Liver (tissue), 8 donors: ENCODE measurements at regions not wholly inside any gene's neighbourhood (a gene's known extent, or its start where the extent isn't known, plus 50 kb on each side); places are given as distances from the start of the nearest gene placed in this dataset.

Experiments used
- DNase-seq: peaks from one replicate; pipeline ENCODE4 v3.0.0-alpha.2; 2017; ENCODE audit warnings: low spot score
- H3K27ac ChIP-seq, 2 donors: one replicate each; pipeline ENCODE4 v1.7.0; 2013; ENCODE audit warnings: inconsistent platforms in 2 of 2, low read length in 2 of 2, control low read depth in 1 of 2, low read depth in 1 of 2, mild to moderate bottlenecking in 1 of 2
- H3K27me3 ChIP-seq, 4 donors: one replicate each; pipeline versions ENCODE4 v1.6.1 to v1.7.0; 2013; ENCODE audit warnings: low read length in 3 of 4, inconsistent platforms in 1 of 4, mild to moderate bottlenecking in 1 of 4, moderate library complexity in 1 of 4; ENCODE audit not compliant: control insufficient read depth in 4 of 4, insufficient read depth in 4 of 4
- H3K36me3 ChIP-seq, 4 donors: one replicate each; pipeline versions ENCODE4 v1.6.1 to v1.7.0; 2013; ENCODE audit warnings: low read length in 3 of 4, mild to moderate bottlenecking in 3 of 4, low read depth in 1 of 4, moderate library complexity in 1 of 4; ENCODE audit not compliant: control insufficient read depth in 4 of 4, insufficient read depth in 3 of 4
- H3K4me1 ChIP-seq, 4 donors: one replicate each; pipeline versions ENCODE4 v1.6.1 to v1.7.0; 2013; ENCODE audit warnings: low read length in 3 of 4, mild to moderate bottlenecking in 3 of 4, moderate library complexity in 1 of 4; ENCODE audit not compliant: control insufficient read depth in 4 of 4, insufficient read depth in 4 of 4
- H3K4me3 ChIP-seq, 3 donors: one replicate each; pipeline versions ENCODE4 v1.6.1 to v1.7.0; 2013; ENCODE audit warnings: low read length in 3 of 3, control low read depth in 1 of 3, low read depth in 1 of 3, mild to moderate bottlenecking in 1 of 3
- H3K9ac ChIP-seq, 2 donors: one replicate each; pipeline ENCODE4 v1.7.0; 2013; ENCODE audit warnings: low read length in 2 of 2, mild to moderate bottlenecking in 2 of 2, moderate library complexity in 2 of 2, control low read depth in 1 of 2, low read depth in 1 of 2
- H3K9me3 ChIP-seq, 4 donors: one replicate each; pipeline versions ENCODE4 v1.6.1 to v1.7.0; 2013; ENCODE audit warnings: low read length in 3 of 4; ENCODE audit not compliant: control insufficient read depth in 4 of 4
- EGR1 ChIP-seq, 2 donors: IDR thresholded peaks; 2 replicates each; pipeline ENCODE4 v1.6.1; 2016 to 2018; ENCODE audit warnings: antibody characterized with exemption in 2 of 2, low read depth in 2 of 2
- GABPA ChIP-seq, 2 donors: IDR thresholded peaks in 1 of 2; conservative IDR thresholded peaks in 1 of 2; 2 replicates each; pipeline ENCODE4 v1.6.1; 2016; ENCODE audit warnings: antibody characterized with exemption in 2 of 2, mild to moderate bottlenecking in 1 of 2, moderate library complexity in 1 of 2
- HNF4A ChIP-seq, 2 donors: conservative IDR thresholded peaks; 2 replicates each; pipeline ENCODE4 v1.6.1; 2016; ENCODE audit warnings: antibody characterized with exemption in 2 of 2, mild to moderate bottlenecking in 2 of 2
- JUND ChIP-seq, 2 donors: IDR thresholded peaks; 2 replicates each; pipeline ENCODE4 v1.6.1; 2016; ENCODE audit warnings: antibody characterized with exemption in 2 of 2
- NR2F2 ChIP-seq: IDR thresholded peaks from 2 replicates; pipeline ENCODE4 v1.6.1; 2016; ENCODE audit warnings: antibody characterized with exemption
- RAD21 ChIP-seq, 2 donors: IDR thresholded peaks; 2 replicates each; pipeline ENCODE4 v1.6.1; 2016; ENCODE audit warnings: antibody characterized with exemption in 2 of 2, mild to moderate bottlenecking in 2 of 2
- RXRA ChIP-seq, 2 donors: IDR thresholded peaks; 2 replicates each; pipeline ENCODE4 v1.6.1; 2017 to 2018; ENCODE audit warnings: antibody characterized with exemption in 2 of 2, mild to moderate bottlenecking in 1 of 2
- TAF1 ChIP-seq: conservative IDR thresholded peaks from 2 replicates; pipeline ENCODE4 v1.6.1; 2016; ENCODE audit warnings: antibody characterized with exemption, mild to moderate bottlenecking
- YY1 ChIP-seq: IDR thresholded peaks from 2 replicates; pipeline ENCODE4 v1.6.1; 2016; ENCODE audit warnings: antibody characterized with exemption, mild to moderate bottlenecking
- WGBS: extraction: QIAGEN DNeasy Blood & Tissue Kit; methylation state at CpG from one replicate; pipeline ENCODE4 v1.1.7; 2013; 5-methylcytosine and 5-hydroxymethylcytosine counted together
- TF ChIP-seq, protein P1 (sequence below): IDR thresholded peaks from 2 replicates; pipeline ENCODE4 v1.6.1; 2016; ENCODE audit warnings: antibody characterized with exemption
- TF ChIP-seq, protein P2 (sequence below): IDR thresholded peaks from 2 replicates; pipeline ENCODE4 v1.6.1; 2016; ENCODE audit warnings: antibody characterized with exemption
- TF ChIP-seq, protein P3 (sequence below): IDR thresholded peaks from 2 replicates; pipeline ENCODE4 v1.6.1; 2016; ENCODE audit warnings: antibody characterized with exemption
- TF ChIP-seq, protein P4 (sequence below): IDR thresholded peaks from 2 replicates; pipeline ENCODE4 v1.6.1; 2016; ENCODE audit warnings: antibody characterized with exemption, mild to moderate bottlenecking
- TF ChIP-seq, protein P5 (sequence below): fragments of 150-350 bp; IDR thresholded peaks from 2 replicates; pipeline ENCODE4 v1.5.1; 2017; ENCODE audit warnings: improper control_type of control experiment, low read depth, low read length; ENCODE audit not compliant: missing input control
- donor health status: healthy.
- donor health status: healthy.
- donor health status: healthy.
- donor health status: healthy.
- donor health status: healthy.

DNA sequence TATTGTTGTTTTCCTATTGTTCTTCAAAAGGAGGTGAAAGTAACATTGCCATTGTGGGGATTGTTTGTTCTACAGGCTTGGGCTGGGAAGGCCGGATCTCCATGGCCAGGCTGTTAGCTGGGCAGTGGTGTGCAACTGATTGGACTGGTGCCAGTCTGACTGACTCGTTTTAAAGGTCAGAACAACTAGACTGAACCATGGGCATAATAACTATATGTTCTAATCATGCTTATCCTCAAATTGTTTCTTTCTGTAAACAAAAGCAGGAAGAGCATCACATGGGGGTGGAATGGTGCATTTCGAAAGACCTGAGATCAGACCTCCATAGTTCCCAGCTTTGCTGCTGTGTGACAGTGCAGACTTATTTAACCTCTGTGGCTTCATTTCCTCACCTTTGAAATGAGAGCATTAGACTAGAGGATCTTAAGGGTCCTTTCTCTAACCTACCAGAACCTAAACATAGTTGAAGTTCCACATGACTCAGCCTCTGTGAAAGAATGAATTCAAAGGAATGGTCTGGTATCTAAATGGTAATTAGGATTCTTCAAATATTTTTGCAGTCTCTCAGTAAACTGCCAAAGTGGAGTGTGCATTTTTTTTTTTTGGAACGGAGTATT, 66.7 kb upstream of the PGRMC2 start:
- Histone ChIP-seq H3K9ac (no peak overlapping the region), H3K9me3 (no peaks in the 10 kb centered on the region), H3K4me3 (no peak overlapping the region), H3K27me3 (no peaks in the 10 kb centered on the region), H3K36me3 (no peaks in the 10 kb centered on the region), H3K27ac (no peak overlapping the region), H3K4me1 (peaks cover 0 to 23% (median 13%) of the 10 kb centered on the region in 4 donors)
- 48% methylated on average over 4 of the region's 4 CpGs for WGBS
- peak; percentile 38 for DNase-seq
- TF ChIP-seq RXRA (IDR thresholded peaks at IDR 0.05), result peak; percentile 31 to 54
- TF ChIP-seq, protein P1, sequence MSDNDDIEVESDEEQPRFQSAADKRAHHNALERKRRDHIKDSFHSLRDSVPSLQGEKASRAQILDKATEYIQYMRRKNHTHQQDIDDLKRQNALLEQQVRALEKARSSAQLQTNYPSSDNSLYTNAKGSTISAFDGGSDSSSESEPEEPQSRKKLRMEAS, result no peak
- TF ChIP-seq HNF4A (conservative IDR thresholded peaks at IDR 0.05), result peak; percentile 36 to 42
- peak; percentile 51 for TF ChIP-seq YY1
- TF ChIP-seq RAD21 (IDR thresholded peaks at IDR 0.05), result peak in 1 of 2 donors; percentile 44
- peak; percentile 14 for TF ChIP-seq NR2F2

DNA sequence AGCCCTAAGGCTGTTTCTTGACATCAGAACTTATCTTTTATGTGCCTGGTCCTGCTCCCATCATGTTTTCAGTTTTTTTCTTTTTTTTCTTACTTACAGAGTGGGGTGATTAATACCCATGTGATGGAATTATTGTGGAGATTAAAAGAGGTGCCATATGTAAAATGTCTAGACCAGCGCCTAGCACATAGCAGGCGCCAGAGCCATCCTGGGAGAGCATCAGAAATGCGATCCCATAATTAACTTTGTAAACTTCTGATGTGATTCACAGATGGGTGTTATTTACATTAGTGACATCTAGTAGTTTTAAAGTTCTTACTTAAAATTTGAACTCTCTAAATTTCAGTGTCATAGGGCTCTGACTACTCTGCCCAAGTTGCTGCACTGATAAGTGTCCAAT, 66.2 kb upstream of the PGRMC2 start:
- TF ChIP-seq GABPA (IDR thresholded peaks at IDR 0.05 in 1 of 2, conservative IDR thresholded peaks at IDR 0.05 in 1 of 2) (no peak), RXRA (IDR thresholded peaks at IDR 0.05) (no peak)
- TF ChIP-seq, protein P2, sequence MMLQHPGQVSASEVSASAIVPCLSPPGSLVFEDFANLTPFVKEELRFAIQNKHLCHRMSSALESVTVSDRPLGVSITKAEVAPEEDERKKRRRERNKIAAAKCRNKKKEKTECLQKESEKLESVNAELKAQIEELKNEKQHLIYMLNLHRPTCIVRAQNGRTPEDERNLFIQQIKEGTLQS, result no peak
- TF ChIP-seq, protein P3, sequence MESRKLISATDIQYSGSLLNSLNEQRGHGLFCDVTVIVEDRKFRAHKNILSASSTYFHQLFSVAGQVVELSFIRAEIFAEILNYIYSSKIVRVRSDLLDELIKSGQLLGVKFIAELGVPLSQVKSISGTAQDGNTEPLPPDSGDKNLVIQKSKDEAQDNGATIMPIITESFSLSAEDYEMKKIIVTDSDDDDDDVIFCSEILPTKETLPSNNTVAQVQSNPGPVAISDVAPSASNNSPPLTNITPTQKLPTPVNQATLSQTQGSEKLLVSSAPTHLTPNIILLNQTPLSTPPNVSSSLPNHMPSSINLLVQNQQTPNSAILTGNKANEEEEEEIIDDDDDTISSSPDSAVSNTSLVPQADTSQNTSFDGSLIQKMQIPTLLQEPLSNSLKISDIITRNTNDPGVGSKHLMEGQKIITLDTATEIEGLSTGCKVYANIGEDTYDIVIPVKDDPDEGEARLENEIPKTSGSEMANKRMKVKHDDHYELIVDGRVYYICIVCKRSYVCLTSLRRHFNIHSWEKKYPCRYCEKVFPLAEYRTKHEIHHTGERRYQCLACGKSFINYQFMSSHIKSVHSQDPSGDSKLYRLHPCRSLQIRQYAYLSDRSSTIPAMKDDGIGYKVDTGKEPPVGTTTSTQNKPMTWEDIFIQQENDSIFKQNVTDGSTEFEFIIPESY, result no peak
- Histone ChIP-seq H3K27ac (no peak overlapping the region), H3K4me1 (peaks cover 0 to 23% (median 14%) of the 10 kb centered on the region in 4 donors), H3K9me3 (no peaks in the 10 kb centered on the region), H3K4me3 (no peak overlapping the region), H3K36me3 (no peaks in the 10 kb centered on the region), H3K27me3 (no peaks in the 10 kb centered on the region), H3K9ac (no peak overlapping the region)
- WGBS, result 97% methylated on average over 3 of the region's 3 CpGs
- DNase-seq, result no peak

DNA sequence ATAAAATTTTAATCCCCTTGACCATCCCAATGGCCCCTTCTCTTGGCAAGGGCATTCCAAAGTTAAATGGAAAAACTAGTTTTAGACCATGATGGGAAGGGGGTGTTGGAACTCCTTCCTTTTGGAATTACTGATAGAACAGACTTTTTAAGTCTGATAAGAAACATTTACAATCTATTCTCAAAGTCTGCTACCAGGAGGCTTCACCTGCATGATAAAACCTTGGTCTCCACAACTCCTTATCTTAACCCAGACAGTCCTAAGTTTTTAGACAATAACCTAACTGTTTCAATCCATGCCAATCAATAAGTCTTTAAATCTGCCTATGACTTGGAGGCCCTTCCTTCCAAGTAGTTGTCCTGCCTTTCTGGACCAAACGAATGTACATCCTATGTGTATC, 63.9 kb upstream of the PGRMC2 start:
- H3K9ac ChIP-seq, result no peak overlapping the region
- no peaks in the 10 kb centered on the region for H3K9me3 ChIP-seq
- H3K4me1 ChIP-seq, result peaks cover 2 to 28% (median 14%) of the 10 kb centered on the region in 4 donors
- no peak overlapping the region for H3K27ac ChIP-seq
- TF ChIP-seq, protein P4, sequence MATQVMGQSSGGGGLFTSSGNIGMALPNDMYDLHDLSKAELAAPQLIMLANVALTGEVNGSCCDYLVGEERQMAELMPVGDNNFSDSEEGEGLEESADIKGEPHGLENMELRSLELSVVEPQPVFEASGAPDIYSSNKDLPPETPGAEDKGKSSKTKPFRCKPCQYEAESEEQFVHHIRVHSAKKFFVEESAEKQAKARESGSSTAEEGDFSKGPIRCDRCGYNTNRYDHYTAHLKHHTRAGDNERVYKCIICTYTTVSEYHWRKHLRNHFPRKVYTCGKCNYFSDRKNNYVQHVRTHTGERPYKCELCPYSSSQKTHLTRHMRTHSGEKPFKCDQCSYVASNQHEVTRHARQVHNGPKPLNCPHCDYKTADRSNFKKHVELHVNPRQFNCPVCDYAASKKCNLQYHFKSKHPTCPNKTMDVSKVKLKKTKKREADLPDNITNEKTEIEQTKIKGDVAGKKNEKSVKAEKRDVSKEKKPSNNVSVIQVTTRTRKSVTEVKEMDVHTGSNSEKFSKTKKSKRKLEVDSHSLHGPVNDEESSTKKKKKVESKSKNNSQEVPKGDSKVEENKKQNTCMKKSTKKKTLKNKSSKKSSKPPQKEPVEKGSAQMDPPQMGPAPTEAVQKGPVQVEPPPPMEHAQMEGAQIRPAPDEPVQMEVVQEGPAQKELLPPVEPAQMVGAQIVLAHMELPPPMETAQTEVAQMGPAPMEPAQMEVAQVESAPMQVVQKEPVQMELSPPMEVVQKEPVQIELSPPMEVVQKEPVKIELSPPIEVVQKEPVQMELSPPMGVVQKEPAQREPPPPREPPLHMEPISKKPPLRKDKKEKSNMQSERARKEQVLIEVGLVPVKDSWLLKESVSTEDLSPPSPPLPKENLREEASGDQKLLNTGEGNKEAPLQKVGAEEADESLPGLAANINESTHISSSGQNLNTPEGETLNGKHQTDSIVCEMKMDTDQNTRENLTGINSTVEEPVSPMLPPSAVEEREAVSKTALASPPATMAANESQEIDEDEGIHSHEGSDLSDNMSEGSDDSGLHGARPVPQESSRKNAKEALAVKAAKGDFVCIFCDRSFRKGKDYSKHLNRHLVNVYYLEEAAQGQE, result no peak
- TF ChIP-seq, protein P3, result no peak
- TF ChIP-seq EGR1 (IDR thresholded peaks at IDR 0.05; ENCODE audit: low read depth in 2 of 2) (no peak), TAF1 (no peak), JUND (IDR thresholded peaks at IDR 0.05) (no peak), YY1 (no peak), HNF4A (conservative IDR thresholded peaks at IDR 0.05) (no peak), NR2F2 (no peak), RAD21 (IDR thresholded peaks at IDR 0.05) (no peak)
- TF ChIP-seq, protein P5, sequence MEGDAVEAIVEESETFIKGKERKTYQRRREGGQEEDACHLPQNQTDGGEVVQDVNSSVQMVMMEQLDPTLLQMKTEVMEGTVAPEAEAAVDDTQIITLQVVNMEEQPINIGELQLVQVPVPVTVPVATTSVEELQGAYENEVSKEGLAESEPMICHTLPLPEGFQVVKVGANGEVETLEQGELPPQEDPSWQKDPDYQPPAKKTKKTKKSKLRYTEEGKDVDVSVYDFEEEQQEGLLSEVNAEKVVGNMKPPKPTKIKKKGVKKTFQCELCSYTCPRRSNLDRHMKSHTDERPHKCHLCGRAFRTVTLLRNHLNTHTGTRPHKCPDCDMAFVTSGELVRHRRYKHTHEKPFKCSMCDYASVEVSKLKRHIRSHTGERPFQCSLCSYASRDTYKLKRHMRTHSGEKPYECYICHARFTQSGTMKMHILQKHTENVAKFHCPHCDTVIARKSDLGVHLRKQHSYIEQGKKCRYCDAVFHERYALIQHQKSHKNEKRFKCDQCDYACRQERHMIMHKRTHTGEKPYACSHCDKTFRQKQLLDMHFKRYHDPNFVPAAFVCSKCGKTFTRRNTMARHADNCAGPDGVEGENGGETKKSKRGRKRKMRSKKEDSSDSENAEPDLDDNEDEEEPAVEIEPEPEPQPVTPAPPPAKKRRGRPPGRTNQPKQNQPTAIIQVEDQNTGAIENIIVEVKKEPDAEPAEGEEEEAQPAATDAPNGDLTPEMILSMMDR, result no peak
- TF ChIP-seq, protein P2, result no peak
- TF ChIP-seq, protein P1, result no peak
- H3K36me3 ChIP-seq, result no peaks in the 10 kb centered on the region
- no peak for DNase-seq
- WGBS, result 87% methylated on average over 1 of the region's 1 CpG
- no peak overlapping the region for H3K4me3 ChIP-seq
- no peaks in the 10 kb centered on the region for H3K27me3 ChIP-seq
